ENCODE measurements at regions not wholly inside any gene's neighbourhood (a gene's known extent, or its start where the extent isn't known, plus 50 kb on each side); places are given as distances from the start of the nearest gene placed in this dataset.

- H3K9ac ChIP-seq (ENCODE audit: low read length), result no peak overlapping the region
- H3K36me3 ChIP-seq (ENCODE audit: insufficient read depth, low read length), result no peaks in the 10 kb centered on the region
- no peak overlapping the region for H3K4me3 ChIP-seq (ENCODE audit: low read depth in 1 of 2, low read length in 2 of 2)
- H3K27me3 ChIP-seq (ENCODE audit: control insufficient read depth in 1 of 2, insufficient read depth in 2 of 2, low read length in 2 of 2), result no peaks in the 10 kb centered on the region
- H3K9me3 ChIP-seq (ENCODE audit: low read length), result peaks cover 4% of the 10 kb centered on the region
- H3K4me1 ChIP-seq (ENCODE audit: insufficient read depth, low read length), result no peaks in the 10 kb centered on the region
- no peak overlapping the region for H3K27ac ChIP-seq (ENCODE audit: low read depth, low read length)
Observed at GRCh38 chr5:125833398-125833797, 589.8 kb upstream of the GRAMD2B start.

GRCh38 chr5:125834438-125835115 lies 588.6 kb upstream of the GRAMD2B start:
- Histone ChIP-seq H3K4me3 (ENCODE audit: low read depth in 1 of 2, low read length in 2 of 2) (no peak overlapping the region), H3K4me1 (ENCODE audit: insufficient read depth, low read length) (no peaks in the 10 kb centered on the region), H3K27me3 (ENCODE audit: control insufficient read depth in 1 of 2, insufficient read depth in 2 of 2, low read length in 2 of 2) (no peaks in the 10 kb centered on the region), H3K9ac (ENCODE audit: low read length) (no peak overlapping the region), H3K9me3 (ENCODE audit: low read length) (peaks cover 4% of the 10 kb centered on the region), H3K36me3 (ENCODE audit: insufficient read depth, low read length) (no peaks in the 10 kb centered on the region), H3K27ac (ENCODE audit: low read depth, low read length) (no peak overlapping the region)

GRCh38 chr5:125835293-125836172 lies 587.7 kb upstream of the GRAMD2B start:
- Histone ChIP-seq H3K27ac (ENCODE audit: low read depth, low read length) (no peak overlapping the region), H3K4me1 (ENCODE audit: insufficient read depth, low read length) (no peaks in the 10 kb centered on the region), H3K27me3 (ENCODE audit: control insufficient read depth in 1 of 2, insufficient read depth in 2 of 2, low read length in 2 of 2) (no peaks in the 10 kb centered on the region), H3K36me3 (ENCODE audit: insufficient read depth, low read length) (no peaks in the 10 kb centered on the region), H3K9ac (ENCODE audit: low read length) (no peak overlapping the region), H3K9me3 (ENCODE audit: low read length) (peaks cover 4% of the 10 kb centered on the region), H3K4me3 (ENCODE audit: low read depth in 1 of 2, low read length in 2 of 2) (no peak overlapping the region)

- Histone ChIP-seq H3K9ac (ENCODE audit: low read length) (no peak overlapping the region), H3K27me3 (ENCODE audit: control insufficient read depth in 1 of 2, insufficient read depth in 2 of 2, low read length in 2 of 2) (no peaks in the 10 kb centered on the region), H3K4me1 (ENCODE audit: insufficient read depth, low read length) (no peaks in the 10 kb centered on the region)
Observed at GRCh38 chr5:125836256-125836655, 587.0 kb upstream of the GRAMD2B start.

GRCh38 chr5:125837866-125838265 lies 585.3 kb upstream of the GRAMD2B start:
- Histone ChIP-seq H3K9me3 (ENCODE audit: low read length) (no peaks in the 10 kb centered on the region), H3K27ac (ENCODE audit: low read depth, low read length) (no peak overlapping the region), H3K4me1 (ENCODE audit: insufficient read depth, low read length) (no peaks in the 10 kb centered on the region), H3K9ac (ENCODE audit: low read length) (no peak overlapping the region), H3K27me3 (ENCODE audit: control insufficient read depth in 1 of 2, insufficient read depth in 2 of 2, low read length in 2 of 2) (no peaks in the 10 kb centered on the region), H3K36me3 (ENCODE audit: insufficient read depth, low read length) (no peaks in the 10 kb centered on the region), H3K4me3 (ENCODE audit: low read depth in 1 of 2, low read length in 2 of 2) (no peak overlapping the region)

More at GRCh38 chr5:125836256-125836655, 587.0 kb upstream of the GRAMD2B start:
- Histone ChIP-seq H3K27ac (ENCODE audit: low read depth, low read length) (no peak overlapping the region), H3K4me3 (ENCODE audit: low read depth in 1 of 2, low read length in 2 of 2) (no peak overlapping the region), H3K9me3 (ENCODE audit: low read length) (peaks cover 2% of the 10 kb centered on the region), H3K36me3 (ENCODE audit: insufficient read depth, low read length) (no peaks in the 10 kb centered on the region)

GRCh38 chr5:125847561-125847960 lies 575.6 kb upstream of the GRAMD2B start:
- no peaks in the 10 kb centered on the region for H3K36me3 ChIP-seq (ENCODE audit: insufficient read depth, low read length)
- H3K9me3 ChIP-seq (ENCODE audit: low read length), result no peaks in the 10 kb centered on the region
- no peak overlapping the region for H3K9ac ChIP-seq (ENCODE audit: low read length)
- no peak overlapping the region for H3K4me3 ChIP-seq (ENCODE audit: low read depth in 1 of 2, low read length in 2 of 2)
- no peaks in the 10 kb centered on the region for H3K27me3 ChIP-seq (ENCODE audit: control insufficient read depth in 1 of 2, insufficient read depth in 2 of 2, low read length in 2 of 2)
- no peaks in the 10 kb centered on the region for H3K4me1 ChIP-seq (ENCODE audit: insufficient read depth, low read length)
- no peak overlapping the region for H3K27ac ChIP-seq (ENCODE audit: low read depth, low read length)

GRCh38 chr5:125848751-125849150 lies 574.5 kb upstream of the GRAMD2B start:
- no peak overlapping the region for H3K27ac ChIP-seq (ENCODE audit: low read depth, low read length)
- H3K36me3 ChIP-seq (ENCODE audit: insufficient read depth, low read length), result no peaks in the 10 kb centered on the region
- no peaks in the 10 kb centered on the region for H3K9me3 ChIP-seq (ENCODE audit: low read length)

GRCh38 chr5:125856949-125857348 lies 566.3 kb upstream of the GRAMD2B start:
- no peaks in the 10 kb centered on the region for H3K36me3 ChIP-seq (ENCODE audit: insufficient read depth, low read length)
- H3K27ac ChIP-seq (ENCODE audit: low read depth, low read length), result no peak overlapping the region
- H3K4me3 ChIP-seq (ENCODE audit: low read depth in 1 of 2, low read length in 2 of 2), result no peak overlapping the region
- no peaks in the 10 kb centered on the region for H3K9me3 ChIP-seq (ENCODE audit: low read length)
- no peaks in the 10 kb centered on the region for H3K27me3 ChIP-seq (ENCODE audit: control insufficient read depth in 1 of 2, insufficient read depth in 2 of 2, low read length in 2 of 2)
- H3K4me1 ChIP-seq (ENCODE audit: insufficient read depth, low read length), result no peaks in the 10 kb centered on the region
- H3K9ac ChIP-seq (ENCODE audit: low read length), result no peak overlapping the region

More at GRCh38 chr5:125848751-125849150, 574.5 kb upstream of the GRAMD2B start:
- Histone ChIP-seq H3K4me3 (ENCODE audit: low read depth in 1 of 2, low read length in 2 of 2) (no peak overlapping the region), H3K9ac (ENCODE audit: low read length) (no peak overlapping the region), H3K27me3 (ENCODE audit: control insufficient read depth in 1 of 2, insufficient read depth in 2 of 2, low read length in 2 of 2) (no peaks in the 10 kb centered on the region), H3K4me1 (ENCODE audit: insufficient read depth, low read length) (no peaks in the 10 kb centered on the region)

GRCh38 chr5:125863579-125863978 lies 559.6 kb upstream of the GRAMD2B start:
- Histone ChIP-seq H3K9me3 (ENCODE audit: low read length) (no peaks in the 10 kb centered on the region), H3K4me1 (ENCODE audit: insufficient read depth, low read length) (no peaks in the 10 kb centered on the region), H3K4me3 (ENCODE audit: low read depth in 1 of 2, low read length in 2 of 2) (no peak overlapping the region), H3K27me3 (ENCODE audit: control insufficient read depth in 1 of 2, insufficient read depth in 2 of 2, low read length in 2 of 2) (no peaks in the 10 kb centered on the region), H3K27ac (ENCODE audit: low read depth, low read length) (no peak overlapping the region), H3K9ac (ENCODE audit: low read length) (no peak overlapping the region), H3K36me3 (ENCODE audit: insufficient read depth, low read length) (no peaks in the 10 kb centered on the region)

- no peaks in the 10 kb centered on the region for H3K36me3 ChIP-seq (ENCODE audit: insufficient read depth, low read length)
- no peak overlapping the region for H3K9ac ChIP-seq (ENCODE audit: low read length)
- no peaks in the 10 kb centered on the region for H3K27me3 ChIP-seq (ENCODE audit: control insufficient read depth in 1 of 2, insufficient read depth in 2 of 2, low read length in 2 of 2)
- H3K9me3 ChIP-seq (ENCODE audit: low read length), result no peaks in the 10 kb centered on the region
- no peak overlapping the region for H3K27ac ChIP-seq (ENCODE audit: low read depth, low read length)
- no peaks in the 10 kb centered on the region for H3K4me1 ChIP-seq (ENCODE audit: insufficient read depth, low read length)
- H3K4me3 ChIP-seq (ENCODE audit: low read depth in 1 of 2, low read length in 2 of 2), result no peak overlapping the region
Observed at GRCh38 chr5:125865166-125865815, 557.9 kb upstream of the GRAMD2B start.

- H3K27ac ChIP-seq (ENCODE audit: low read depth, low read length), result no peak overlapping the region
- H3K4me1 ChIP-seq (ENCODE audit: insufficient read depth, low read length), result no peaks in the 10 kb centered on the region
- no peak overlapping the region for H3K4me3 ChIP-seq (ENCODE audit: low read depth in 1 of 2, low read length in 2 of 2)
- H3K9ac ChIP-seq (ENCODE audit: low read length), result no peak overlapping the region
- no peaks in the 10 kb centered on the region for H3K9me3 ChIP-seq (ENCODE audit: low read length)
- no peaks in the 10 kb centered on the region for H3K27me3 ChIP-seq (ENCODE audit: control insufficient read depth in 1 of 2, insufficient read depth in 2 of 2, low read length in 2 of 2)
- no peaks in the 10 kb centered on the region for H3K36me3 ChIP-seq (ENCODE audit: insufficient read depth, low read length)
Observed at GRCh38 chr5:125868036-125868435, 555.2 kb upstream of the GRAMD2B start.

Measured in muscle layer of colon (tissue), 2 donors.